HS-27A (cell line): ENCODE measurements at regions not wholly inside any gene's neighbourhood (a gene's known extent, or its start where the extent isn't known, plus 50 kb on each side); places are given as distances from the start of the nearest gene placed in this dataset.

Source experiments
- DNase-seq: peaks from one replicate; pipeline ENCODE4 v3.0.0-alpha.2; 2012; ENCODE audit warnings: low read depth, missing footprints

- peak; percentile 74 for DNase-seq
Measured at GRCh38 chr7:17234398-17235031, 63.9 kb upstream of the AHR start.

- no peak for DNase-seq
Measured at GRCh38 chr7:17236171-17236570, 62.3 kb upstream of the AHR start.

DNA sequence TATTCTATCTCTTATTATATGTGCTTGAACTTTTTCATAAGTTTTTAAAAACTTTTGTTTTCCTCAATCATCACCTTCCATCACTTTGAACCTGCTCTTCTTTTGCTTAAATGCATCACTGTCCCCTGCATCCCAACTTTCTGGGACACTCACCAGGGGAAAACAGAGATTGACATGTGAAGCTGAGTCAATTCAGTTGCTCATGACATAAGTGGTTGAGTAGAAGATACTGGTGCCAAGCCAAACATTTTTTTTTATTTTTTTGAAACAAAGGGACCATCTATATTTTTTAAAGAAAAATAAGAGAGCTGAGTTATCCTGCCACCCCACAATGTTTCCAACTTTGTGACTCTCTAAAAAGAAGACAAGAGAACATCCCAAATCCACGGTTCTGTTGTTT lies 61.8 kb upstream of the AHR start:
- DNase-seq: no peak

- no peak for DNase-seq
Measured at GRCh38 chr7:17239046-17239445, 59.4 kb upstream of the AHR start.

DNA sequence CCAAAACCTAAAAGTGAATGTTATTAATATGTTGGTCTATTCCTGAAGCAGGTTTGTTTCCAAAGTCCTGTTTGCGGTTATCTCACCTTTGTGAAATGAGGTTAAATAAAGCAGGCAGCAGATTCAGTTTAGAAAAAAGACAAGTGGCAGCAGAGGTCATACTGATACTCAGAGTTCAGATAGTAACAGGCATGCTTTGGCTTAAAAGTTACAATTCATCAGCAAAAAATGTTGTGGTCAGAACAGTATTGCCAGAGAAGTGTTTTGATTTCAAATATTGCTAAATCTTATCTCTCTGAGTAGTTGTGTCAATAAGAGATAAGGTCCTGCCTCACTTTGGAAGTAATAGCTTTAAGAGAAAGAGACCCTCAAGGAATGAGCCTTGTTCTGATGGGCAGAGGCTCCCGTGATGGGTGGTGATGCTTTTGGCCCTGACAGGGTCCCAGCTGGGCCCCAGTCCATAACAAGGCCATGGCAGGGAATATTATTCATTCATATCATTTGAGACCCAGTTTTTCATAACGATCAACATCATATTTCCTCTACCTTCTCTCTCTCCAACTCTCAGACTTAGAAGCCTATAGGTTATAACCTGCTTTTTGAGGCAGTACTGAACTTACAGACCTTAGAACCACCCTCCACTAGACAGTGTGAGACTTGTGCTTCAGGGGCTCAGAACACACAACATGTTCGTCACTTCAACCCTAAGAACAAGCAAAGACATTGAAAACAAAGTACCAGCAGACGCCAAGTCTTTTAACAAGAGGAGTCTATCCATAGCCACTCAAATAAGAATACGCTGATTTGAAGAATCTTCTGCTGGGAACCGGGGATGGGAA lies 58.5 kb upstream of the AHR start:
- DNase-seq: no peak

- no peak for DNase-seq
Measured at GRCh38 chr7:17242504-17242903, 55.9 kb upstream of the AHR start.

GRCh38 chr7:17244786-17245185 lies 53.7 kb upstream of the AHR start:
- no peak for DNase-seq

GRCh38 chr7:17247357-17247756 lies 51.1 kb upstream of the AHR start:
- DNase-seq: no peak

GRCh38 chr7:17248527-17248926 lies 49.9 kb upstream of the AHR start:
- no peak for DNase-seq
